NCI-H1092 (cell line): ENCODE measurements at regions not wholly inside any gene's neighbourhood (a gene's known extent, or its start where the extent isn't known, plus 50 kb on each side); places are given as distances from the start of the nearest gene placed in this dataset.

Experiments
- DNase-seq: peaks from one replicate; lab custom pipeline; 2025; lab: John Stamatoyannopoulos, UW

DNA sequence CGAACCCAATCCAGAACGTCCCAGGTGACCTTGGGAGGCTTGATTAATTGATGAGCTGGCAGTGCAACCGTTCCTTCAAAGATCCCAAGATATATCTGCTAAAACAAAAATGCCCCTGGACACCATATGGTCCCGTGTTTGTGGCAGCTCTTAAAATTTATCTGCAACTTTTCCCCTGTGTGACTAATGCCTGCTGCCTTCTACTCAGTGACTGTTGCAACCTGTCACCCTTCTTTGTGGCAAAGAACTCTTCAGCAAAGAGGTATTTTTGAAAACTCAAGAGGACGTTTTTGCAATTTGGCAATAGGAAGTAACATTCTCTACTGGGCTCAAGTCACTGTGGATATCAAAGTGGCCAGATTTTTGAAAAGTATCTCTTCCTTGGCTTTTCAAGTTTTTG is 75.8 kb upstream of the SOD3 start:
- DNase-seq = no peak

DNA sequence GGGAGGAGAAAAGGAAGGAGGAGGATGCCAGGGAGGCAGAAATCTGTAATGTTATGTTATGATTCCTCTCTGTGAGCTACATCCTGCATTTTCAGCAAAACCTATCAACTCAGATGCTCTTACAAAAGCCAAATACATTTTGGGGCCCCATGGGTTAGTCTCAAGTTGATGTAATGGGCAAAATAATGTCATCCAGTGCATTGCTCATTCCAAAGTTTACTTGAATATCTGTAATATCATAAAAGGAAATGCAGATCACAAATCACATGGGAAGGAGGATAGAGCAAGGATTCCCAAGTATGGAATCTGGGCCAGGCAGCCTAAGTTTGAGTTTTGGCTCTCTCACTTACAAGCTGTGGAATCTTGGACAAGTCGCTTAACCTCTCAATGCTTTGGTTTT is 74.9 kb upstream of the SOD3 start:
- DNase-seq = no peak

GRCh38 chr4:24720979-24721378 is 74.4 kb upstream of the SOD3 start:
- no peak for DNase-seq

GRCh38 chr4:24722026-24722568 is 73.3 kb upstream of the SOD3 start:
- no peak for DNase-seq

DNA sequence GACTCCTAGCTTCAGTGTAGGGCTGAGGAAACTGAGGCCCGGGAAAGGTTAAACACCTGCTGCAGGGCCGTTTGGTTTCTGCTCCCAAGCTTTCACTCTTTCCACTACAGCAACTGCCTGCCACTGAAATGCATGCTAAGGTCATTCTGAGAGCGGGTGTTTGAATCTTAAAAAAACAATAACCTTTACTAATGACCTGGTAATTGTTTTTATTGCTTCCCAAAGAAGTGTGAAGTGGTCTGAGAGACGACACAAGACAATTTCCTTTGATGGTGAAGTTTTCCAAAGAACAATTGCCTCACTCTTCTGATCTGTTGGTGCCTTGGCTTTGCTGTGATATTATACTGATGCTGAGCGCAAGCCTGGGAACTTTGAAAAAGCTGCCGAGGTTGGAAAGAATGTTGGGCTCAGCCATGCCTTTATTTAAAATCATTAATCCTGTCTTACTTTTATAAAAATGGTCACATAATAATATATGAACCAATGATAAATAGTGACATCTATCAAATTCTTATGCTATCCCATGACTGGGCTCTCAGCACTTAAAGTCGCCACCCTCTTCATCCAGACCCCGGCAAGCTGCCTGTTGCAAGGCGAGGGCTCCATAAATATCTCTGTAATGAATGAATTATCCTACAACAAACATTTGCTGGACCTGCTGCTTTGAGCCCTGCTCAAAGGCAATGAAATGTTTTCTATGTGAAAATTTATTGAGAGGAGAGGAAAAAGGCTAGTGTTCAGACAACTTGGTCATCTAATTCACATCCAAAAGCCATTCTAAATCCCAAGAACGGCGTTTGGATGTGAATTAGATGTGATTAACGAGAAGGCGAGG is 67.8 kb upstream of the SOD3 start:
- no peak for DNase-seq

DNA sequence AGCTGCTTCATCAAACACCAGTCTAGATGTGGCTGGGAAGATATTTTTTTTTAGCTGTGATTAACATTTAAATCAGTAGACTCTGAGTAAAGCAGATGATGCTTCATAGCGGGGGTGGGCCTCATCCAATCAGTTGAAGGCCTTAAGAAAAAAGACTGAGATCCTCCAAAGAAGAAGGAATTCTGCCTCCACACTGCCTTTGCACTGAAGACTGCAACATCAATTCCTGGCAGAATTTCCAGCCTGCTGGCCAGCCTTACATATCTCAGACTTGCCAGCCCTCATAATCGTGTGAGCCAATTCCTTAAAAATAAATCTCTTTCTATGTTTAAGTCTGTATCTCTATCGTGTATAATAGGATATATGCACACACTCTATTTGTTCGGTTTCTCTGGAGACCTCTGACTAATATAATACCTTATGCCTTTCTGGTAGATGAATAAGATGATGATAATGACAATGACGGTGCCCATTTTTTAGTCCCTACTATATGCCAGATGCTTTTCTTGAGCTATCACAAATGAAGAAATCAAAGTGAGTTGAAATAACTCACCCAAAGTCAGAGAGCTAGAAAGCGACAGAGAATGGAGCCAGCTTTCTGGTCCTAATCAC is 66.1 kb upstream of the SOD3 start:
- DNase-seq = no peak

- no peak for DNase-seq
Observed at GRCh38 chr4:24730256-24731001, 64.9 kb upstream of the SOD3 start.

GRCh38 chr4:24731448-24731847 is 63.9 kb upstream of the SOD3 start:
- DNase-seq = no peak

DNA sequence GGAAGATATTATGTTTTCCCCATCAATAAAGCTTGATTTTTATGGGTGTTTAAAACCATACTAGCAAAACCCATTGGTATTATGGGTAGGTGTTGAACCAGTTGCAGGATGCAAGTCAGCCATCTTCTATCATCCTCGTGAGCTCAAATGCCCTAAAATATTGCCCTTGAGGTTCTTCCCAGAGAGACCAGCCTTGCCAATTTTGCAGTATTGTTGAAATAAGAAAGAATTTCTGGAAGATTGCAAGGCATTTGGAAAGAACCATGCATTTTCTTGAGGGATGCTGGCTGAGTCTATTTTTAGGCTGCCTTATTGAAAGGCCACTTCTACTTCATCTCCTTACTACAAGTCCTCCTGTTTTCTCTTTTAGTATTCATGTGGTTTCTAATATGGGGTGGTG is 60.9 kb upstream of the SOD3 start:
- DNase-seq = no peak

DNA sequence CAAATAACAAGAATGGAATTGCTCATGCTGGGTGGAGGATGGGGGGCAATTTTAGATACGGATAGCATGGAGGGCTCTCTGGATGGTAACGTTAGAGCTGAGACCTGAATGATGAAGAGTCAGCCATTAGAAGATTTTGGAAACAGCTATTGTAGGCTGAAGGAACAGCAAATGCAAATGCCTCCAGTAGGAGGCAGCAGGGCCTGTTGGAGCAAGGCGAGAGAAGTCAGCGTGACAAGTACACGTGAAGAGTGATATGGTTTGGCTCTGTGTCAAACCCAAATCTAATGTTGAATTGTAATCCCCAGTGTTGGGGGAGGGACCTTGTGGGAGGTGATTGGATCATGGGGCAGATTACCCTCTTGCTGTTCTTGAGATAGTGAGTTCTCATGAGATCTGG is 59.3 kb upstream of the SOD3 start:
- DNase-seq = no peak

DNA sequence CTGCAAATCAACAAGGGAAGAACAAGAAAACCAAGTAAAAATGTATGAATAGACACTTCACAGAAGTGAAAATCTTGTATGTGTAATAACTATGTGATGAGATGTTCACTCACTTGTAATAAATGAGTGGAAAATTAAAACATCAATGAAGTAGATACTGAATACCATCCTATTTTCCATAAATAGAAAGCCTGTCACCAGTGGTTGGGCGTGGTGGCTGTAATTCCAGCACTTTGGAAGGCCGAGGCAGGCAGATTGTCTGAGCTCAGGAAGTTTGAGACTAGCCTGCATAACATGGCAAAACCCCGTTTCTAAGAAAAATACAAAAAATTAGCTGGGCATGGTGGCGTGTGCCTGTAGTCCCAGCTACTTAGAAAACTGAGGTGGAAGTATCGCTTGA is 53.5 kb upstream of the SOD3 start:
- DNase-seq = no peak

GRCh38 chr4:24742335-24742734 is 53.0 kb upstream of the SOD3 start:
- DNase-seq = no peak

GRCh38 chr4:24742773-24743172 is 52.6 kb upstream of the SOD3 start:
- DNase-seq = no peak

- no peak for DNase-seq
Observed at GRCh38 chr4:24743206-24743605, 52.2 kb upstream of the SOD3 start.

- no peak for DNase-seq
Observed at GRCh38 chr4:24743927-24744326, 51.4 kb upstream of the SOD3 start.

DNA sequence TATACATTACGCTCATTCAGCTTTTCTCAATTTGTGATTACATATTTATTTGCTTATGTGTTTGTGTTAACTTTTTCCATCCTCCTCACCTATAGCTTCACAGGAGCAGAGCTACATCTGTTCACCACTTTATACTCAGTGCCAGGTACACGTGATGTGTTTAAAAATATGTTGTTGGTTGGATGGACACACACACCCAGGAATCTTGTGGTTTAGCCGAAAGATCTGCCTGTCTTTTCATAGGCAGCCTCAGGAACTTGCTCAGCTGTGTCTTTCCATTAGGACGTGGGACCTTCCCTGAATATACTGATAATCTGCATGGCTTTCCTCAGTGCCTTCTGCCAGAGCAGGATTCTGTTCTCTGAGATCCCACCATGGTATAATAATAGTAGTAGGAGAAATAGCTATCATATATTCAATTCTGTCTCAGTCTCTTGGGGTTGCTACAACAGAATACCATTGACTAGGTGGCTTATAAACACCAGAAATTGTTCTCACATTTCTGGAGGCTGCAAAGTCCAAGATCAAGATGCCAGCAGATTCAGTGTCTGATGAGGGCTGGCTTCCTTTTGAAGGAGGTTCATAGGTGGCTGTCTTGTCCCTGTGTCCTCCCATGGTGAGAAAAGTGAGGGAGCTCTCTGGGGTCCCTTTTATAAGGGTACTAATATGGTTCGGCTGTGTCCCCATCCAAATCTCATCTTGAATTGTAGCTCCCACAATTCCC is 50.0 kb upstream of the SOD3 start:
- no peak for DNase-seq
